ENCODE measurements at regions not wholly inside any gene's neighbourhood (a gene's known extent, or its start where the extent isn't known, plus 50 kb on each side); places are given as distances from the start of the nearest gene placed in this dataset.

DNA sequence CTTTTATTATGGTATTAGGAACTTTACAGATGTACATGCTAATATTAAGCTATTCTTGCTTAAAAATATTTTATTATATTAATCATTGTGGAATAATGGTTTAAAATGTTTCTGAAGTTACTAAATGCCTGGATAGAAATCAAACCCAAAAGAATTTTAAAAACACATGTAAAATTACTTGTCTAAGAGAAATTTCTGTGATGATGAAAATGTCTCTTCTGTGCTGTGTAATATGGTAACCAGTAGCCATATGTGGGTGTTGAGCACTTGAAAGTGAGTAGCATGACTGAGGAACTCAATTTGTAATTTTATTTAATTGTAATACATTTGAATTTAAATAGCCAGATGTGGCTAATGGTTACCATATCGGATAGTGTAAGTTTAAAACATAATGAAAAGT is 66.7 kb upstream of the HSPB3 start:
- TF ChIP-seq ZNF184 (CRISPR knock-in tag; IDR thresholded peaks at IDR 0.05) (no peak), MXI1 (IDR thresholded peaks at IDR 0.05; ENCODE audit: low read depth, low read length) (no peak), CTCF (IDR thresholded peaks at IDR 0.05 in 2 of 3, conservative IDR thresholded peaks at IDR 0.05 in 1 of 3; ENCODE audit: insufficient read depth in 2 of 3, low read depth in 1 of 3, low read length in 3 of 3) (no peak), NR3C1 (CRISPR knock-in tag; IDR thresholded peaks at IDR 0.05) (no peak), RFX5 (IDR thresholded peaks at IDR 0.05; ENCODE audit: low read depth, low read length) (no peak), MAX (CRISPR knock-in tag; IDR thresholded peaks at IDR 0.05) (no peak), ZNF134 (CRISPR knock-in tag; conservative IDR thresholded peaks at IDR 0.05) (no peak), POLR2A (conservative IDR thresholded peaks at IDR 0.05) (no peak), FOXM1 (IDR thresholded peaks at IDR 0.05; ENCODE audit: low read depth) (no peak), FOXM1 (CRISPR knock-in tag; IDR thresholded peaks at IDR 0.05; ENCODE audit: low read depth) (no peak), TAF1 (IDR thresholded peaks at IDR 0.05; ENCODE audit: control insufficient read depth, extremely low read depth, insufficient read depth, low read length, severe bottlenecking) (no peak), EGR1 (conservative IDR thresholded peaks at IDR 0.05) (no peak)
- TF ChIP-seq, protein P1, sequence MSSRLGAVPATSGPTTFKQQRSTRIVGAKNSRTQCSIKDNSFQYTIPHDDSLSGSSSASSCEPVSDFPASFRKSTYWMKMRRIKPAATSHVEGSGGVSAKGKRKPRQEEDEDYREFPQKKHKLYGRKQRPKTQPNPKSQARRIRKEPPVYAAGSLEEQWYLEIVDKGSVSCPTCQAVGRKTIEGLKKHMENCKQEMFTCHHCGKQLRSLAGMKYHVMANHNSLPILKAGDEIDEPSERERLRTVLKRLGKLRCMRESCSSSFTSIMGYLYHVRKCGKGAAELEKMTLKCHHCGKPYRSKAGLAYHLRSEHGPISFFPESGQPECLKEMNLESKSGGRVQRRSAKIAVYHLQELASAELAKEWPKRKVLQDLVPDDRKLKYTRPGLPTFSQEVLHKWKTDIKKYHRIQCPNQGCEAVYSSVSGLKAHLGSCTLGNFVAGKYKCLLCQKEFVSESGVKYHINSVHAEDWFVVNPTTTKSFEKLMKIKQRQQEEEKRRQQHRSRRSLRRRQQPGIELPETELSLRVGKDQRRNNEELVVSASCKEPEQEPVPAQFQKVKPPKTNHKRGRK (tag; IDR thresholded peaks at IDR 0.05), result no peak
